Lower leg skin (tissue), 4 donors: ENCODE measurements at regions not wholly inside any gene's neighbourhood (a gene's known extent, or its start where the extent isn't known, plus 50 kb on each side); places are given as distances from the start of the nearest gene placed in this dataset.
A peak's percentile ranks its signal among the peaks of the same experiment; 100 is the strongest.

Experiments
- DNase-seq, 2 donors: peaks; one replicate each; pipeline ENCODE4 v3.0.0-alpha.2; 2019; ENCODE audit warnings: low spot score in 2 of 2
- H3K4me3 ChIP-seq: fragments of 200-600 bp; sonication (generic); 2 replicates; pipeline ENCODE4 v1.5.1; 2017; ENCODE audit warnings: mild to moderate bottlenecking, low read depth; ENCODE audit not compliant: poor library complexity, severe bottlenecking
- CTCF ChIP-seq, 3 donors: fragments of 450-650 bp; IDR thresholded peaks; one replicate each; pipeline ENCODE4 v1.5.1; 2016; ENCODE audit warnings: antibody characterized with exemption in 3 of 3, mild to moderate bottlenecking in 3 of 3, moderate library complexity in 2 of 3
- POLR2A ChIP-seq, 2 donors: fragments of 450-650 bp; IDR thresholded peaks; one replicate each; pipeline ENCODE4 v1.6.1; 2016 to 2017; ENCODE audit warnings: antibody characterized with exemption in 2 of 2, mild to moderate bottlenecking in 1 of 2, moderate library complexity in 1 of 2
- WGBS, 2 donors: methylation state at CpG; one replicate each; pipeline ENCODE4 v1.1.5; 2018; 5-methylcytosine and 5-hydroxymethylcytosine counted together
- intact Hi-C: fragments of 100-400 bp; cut with DNase I; formaldehyde crosslinking; loops from one replicate; pipeline ENCODE4 v1.15.0; 2023; ENCODE audit warnings: low total_unique reads

- DNase-seq, result peak; percentile 57 to 86
- WGBS, 2 donors, result 65% methylated on average over 6 of the region's 6 CpGs
- no peak overlapping the region for H3K4me3 ChIP-seq
- TF ChIP-seq POLR2A (IDR thresholded peaks at IDR 0.05) (no peak), CTCF (IDR thresholded peaks at IDR 0.05) (no peak)
- intact Hi-C loops, result no loop called here
Observed at GRCh38 chr2:161044095-161044865, 115.9 kb upstream of the TANK start.

GRCh38 chr2:161044921-161045320 is 115.3 kb upstream of the TANK start:
- no peak overlapping the region for H3K4me3 ChIP-seq
- no peak for TF ChIP-seq CTCF (IDR thresholded peaks at IDR 0.05)
- TF ChIP-seq POLR2A (IDR thresholded peaks at IDR 0.05), result no peak
- WGBS, 2 donors, result 56 to 77% methylated on average over 1 of the region's 1 CpG
- intact Hi-C loops, result no loop called here
- peak in 1 of 2 donors; percentile 26 for DNase-seq

DNA sequence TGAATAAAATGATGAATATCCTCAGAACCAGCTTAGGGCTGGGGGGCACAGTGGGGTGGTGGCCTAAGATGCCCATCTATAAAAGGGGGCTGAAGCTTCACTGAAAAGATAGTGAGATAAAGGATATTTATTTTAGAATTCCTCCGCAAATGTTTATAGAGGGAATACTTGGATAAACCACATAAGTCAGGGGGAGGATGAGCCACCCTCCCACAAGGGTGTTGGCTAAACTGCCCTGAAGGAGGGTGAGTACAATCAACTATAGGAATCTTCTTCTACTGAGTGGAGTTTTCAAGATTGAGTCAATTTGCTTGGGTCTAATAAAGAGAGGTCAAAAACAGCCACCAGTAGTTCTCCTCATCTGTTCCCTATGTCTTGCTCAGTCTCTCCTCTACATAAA is 114.5 kb upstream of the TANK start:
- 85 to 95% methylated on average over 1 of the region's 1 CpG for WGBS, 2 donors
- TF ChIP-seq POLR2A (IDR thresholded peaks at IDR 0.05), result no peak
- intact Hi-C loops, result no loop called here
- H3K4me3 ChIP-seq, result no peak overlapping the region
- DNase-seq, result no peak

DNA sequence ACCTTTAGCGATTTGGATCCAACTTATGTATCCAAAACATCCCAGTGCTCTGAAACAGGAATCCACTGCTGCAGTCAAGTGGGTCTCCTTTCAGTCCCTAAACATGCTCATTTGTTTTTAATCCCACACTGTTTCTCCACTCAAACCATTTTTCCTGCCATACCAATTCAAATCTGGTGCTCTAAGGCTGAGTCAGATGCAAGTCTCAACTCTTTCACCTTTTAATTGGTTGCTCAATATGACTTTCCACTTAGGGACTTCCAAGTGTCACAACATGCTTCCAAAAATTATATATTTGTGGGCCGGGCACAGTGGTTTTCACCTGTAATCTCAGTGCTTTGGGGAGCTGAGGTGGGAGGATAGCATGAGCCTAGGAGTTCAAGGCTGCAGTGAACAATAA is 113.4 kb upstream of the TANK start:
- TF ChIP-seq POLR2A (IDR thresholded peaks at IDR 0.05) (no peak), CTCF (IDR thresholded peaks at IDR 0.05) (no peak)
- no peak for DNase-seq
- WGBS, 2 donors, result 74 to 77% methylated on average over 2 of the region's 2 CpGs
- H3K4me3 ChIP-seq, result no peak overlapping the region
- intact Hi-C loops, result no loop called here

DNA sequence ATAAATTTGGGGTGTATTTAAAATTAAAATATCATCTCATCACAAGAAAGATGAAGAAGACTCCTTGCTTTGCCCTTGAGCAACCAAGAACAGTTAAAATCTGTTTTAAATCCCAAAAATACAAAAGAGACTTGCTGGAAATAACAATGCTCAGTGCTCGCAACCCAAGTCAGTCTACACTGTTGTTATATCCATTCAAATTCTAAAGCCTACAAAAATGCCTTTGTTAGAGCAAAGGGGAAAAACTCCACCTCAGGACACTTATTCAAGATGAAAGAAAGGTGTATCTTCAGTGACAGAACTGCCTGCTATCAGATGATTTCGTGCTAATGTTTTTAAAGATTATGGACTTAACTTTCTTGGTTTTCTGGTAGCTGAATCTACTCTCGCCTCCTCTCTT is 111.9 kb upstream of the TANK start:
- H3K4me3 ChIP-seq, result no peak overlapping the region
- TF ChIP-seq CTCF (IDR thresholded peaks at IDR 0.05) (no peak), POLR2A (IDR thresholded peaks at IDR 0.05) (no peak)
- DNase-seq, result no peak
- intact Hi-C loops, result no loop called here
- 63 to 83% methylated on average over 3 of the region's 3 CpGs for WGBS, 2 donors

- H3K4me3 ChIP-seq, result no peak overlapping the region
- no peak for DNase-seq
- 94 to 100% methylated on average over 1 of the region's 1 CpG for WGBS, 2 donors
- intact Hi-C loops, result no loop called here
- TF ChIP-seq CTCF (IDR thresholded peaks at IDR 0.05), result no peak
- no peak for TF ChIP-seq POLR2A (IDR thresholded peaks at IDR 0.05)
Observed at GRCh38 chr2:161049559-161049958, 110.7 kb upstream of the TANK start.
